IMR-90 (cell line): ENCODE measurements at regions not wholly inside any gene's neighbourhood (a gene's known extent, or its start where the extent isn't known, plus 50 kb on each side); places are given as distances from the start of the nearest gene placed in this dataset.

ENCODE experiments used
- ATAC-seq: fragments of 200-7000 bp; cut with Tn5 transposase; 2 replicates; pipeline ENCODE4 v1.9.1; 2020; ENCODE audit warnings: low read depth, mild to moderate bottlenecking, moderate library complexity
- BruUV-seq: library from RNA; stranded (reverse); fragments of 400-500 nt; replicated peaks from 2 replicates; lab custom pipeline; 2021; lab: Mats Ljungman, UMichigan
- CTCF ChIA-PET: fragments of 300-600 bp; formaldehyde crosslinking; extraction: SDS; loops from one replicate; lab custom pipeline; 2021; ENCODE audit warnings: antibody characterized with exemption; lab: Yijun Ruan, JAX
- POLR2A ChIA-PET: fragments of 300-600 bp; sonication (Branson Sonifier 250); formaldehyde crosslinking; loops from one replicate; lab custom pipeline; 2022; ENCODE audit warnings: antibody characterized with exemption; ENCODE audit not compliant: unreplicated experiment; lab: Charles Lee
- DNase-seq: peaks from one replicate; pipeline ENCODE4 v3.0.0; 2013
- H2AFZ ChIP-seq: replicated peaks from 2 replicates; pipeline ENCODE3; 2013; ENCODE audit warnings: low read length, mild to moderate bottlenecking; ENCODE audit not compliant: poor library complexity
- H2AK5ac ChIP-seq: 2 replicates; pipeline ENCODE4 v1.6.1; 2013; ENCODE audit warnings: low read depth, low read length, inconsistent platforms
- H2AK9ac ChIP-seq: replicated peaks from 2 replicates; pipeline ENCODE3; 2013; ENCODE audit warnings: mild to moderate bottlenecking, low read depth, low read length, moderate library complexity; ENCODE audit not compliant: poor library complexity
- H2BK120ac ChIP-seq: 2 replicates; pipeline ENCODE4 v1.6.1; 2013; ENCODE audit warnings: low read depth, low read length, inconsistent platforms
- H2BK15ac ChIP-seq: 3 replicates; pipeline ENCODE4 v1.6.1; 2013; ENCODE audit warnings: low read depth, low read length, inconsistent platforms
- H2BK20ac ChIP-seq: 2 replicates; pipeline ENCODE4 v1.6.1; 2013; ENCODE audit warnings: low read depth, mild to moderate bottlenecking, inconsistent platforms, low read length, moderate library complexity
- H2BK5ac ChIP-seq: 2 replicates; pipeline ENCODE4 v1.6.1; 2013; ENCODE audit warnings: mild to moderate bottlenecking, low read depth, low read length, inconsistent platforms; ENCODE audit not compliant: poor library complexity, severe bottlenecking
- H3K14ac ChIP-seq: replicated peaks from 2 replicates; pipeline ENCODE4 v1.6.1; 2013; ENCODE audit warnings: low read depth, low read length, inconsistent platforms
- H3K18ac ChIP-seq: 2 replicates; pipeline ENCODE4 v1.6.1; 2013; ENCODE audit warnings: low read depth, low read length, control low read depth
- H3K23ac ChIP-seq: 2 replicates; pipeline ENCODE4 v1.6.1; 2013; ENCODE audit warnings: low read depth, low read length, inconsistent platforms
- H3K27ac ChIP-seq: 2 replicates; pipeline ENCODE4 v1.5.1; 2013; ENCODE audit warnings: mild to moderate bottlenecking, control low read depth, low read length; ENCODE audit not compliant: insufficient read depth
- H3K27me3 ChIP-seq: 2 replicates; pipeline ENCODE4 v1.6.1; 2013; ENCODE audit warnings: low read length; ENCODE audit not compliant: control insufficient read depth, insufficient read depth
- H3K36me3 ChIP-seq: 2 replicates; pipeline ENCODE4 v1.6.1; 2013; ENCODE audit warnings: low read length, mixed read lengths; ENCODE audit not compliant: control insufficient read depth, insufficient read depth
- H3K4ac ChIP-seq: 2 replicates; pipeline ENCODE4 v1.6.1; 2013; ENCODE audit warnings: low read depth, low read length, inconsistent platforms
- H3K4me1 ChIP-seq: 2 replicates; pipeline ENCODE4 v1.6.1; 2013; ENCODE audit warnings: low read length, mixed read lengths; ENCODE audit not compliant: control insufficient read depth, insufficient read depth
- H3K4me2 ChIP-seq: 2 replicates; pipeline ENCODE4 v1.6.1; 2013; ENCODE audit warnings: low read depth, mild to moderate bottlenecking, control low read depth, low read length, moderate library complexity
- H3K4me3 ChIP-seq: 2 replicates; pipeline ENCODE4 v1.5.1; 2013; ENCODE audit warnings: low read depth, mild to moderate bottlenecking, control low read depth, low read length, moderate library complexity; ENCODE audit not compliant: insufficient read depth
- H3K56ac ChIP-seq: 2 replicates; pipeline ENCODE4 v1.6.1; 2013; ENCODE audit warnings: low read length, inconsistent platforms; ENCODE audit not compliant: insufficient read depth; ENCODE audit errors: extremely low read depth
- H3K79me1 ChIP-seq, 2 experiments: 2 replicates each; pipeline ENCODE4 v1.6.1; 2013; ENCODE audit warnings: low read length in 2 of 2, inconsistent platforms in 1 of 2, low read depth in 1 of 2
- H3K9ac ChIP-seq: 2 replicates; pipeline ENCODE4 v1.6.1; 2013; ENCODE audit warnings: low read depth, low read length, control low read depth
- H3K9me1 ChIP-seq: 2 replicates; pipeline ENCODE4 v1.6.1; 2013; ENCODE audit warnings: low read length, inconsistent platforms; ENCODE audit not compliant: insufficient read depth
- H3K9me3 ChIP-seq: 2 replicates; pipeline ENCODE4 v1.6.1; 2013; ENCODE audit warnings: low read length; ENCODE audit not compliant: control insufficient read depth, insufficient read depth
- H4K20me1 ChIP-seq: 2 replicates; pipeline ENCODE4 v1.6.1; 2013; ENCODE audit warnings: low read length, inconsistent platforms; ENCODE audit not compliant: insufficient read depth
- H4K5ac ChIP-seq: 2 replicates; pipeline ENCODE4 v1.6.1; 2013; ENCODE audit warnings: mild to moderate bottlenecking, low read depth, low read length, control low read depth
- H4K8ac ChIP-seq, 2 experiments: 2 replicates each; pipeline ENCODE4 v1.6.1; 2013; ENCODE audit warnings: low read depth in 2 of 2, low read length in 2 of 2, control low read depth in 1 of 2, inconsistent platforms in 1 of 2
- H4K91ac ChIP-seq: 2 replicates; pipeline ENCODE4 v1.6.1; 2013; ENCODE audit warnings: low read depth, low read length, inconsistent platforms; ENCODE audit not compliant: insufficient read depth
- CHD1 ChIP-seq: IDR thresholded peaks from 2 replicates; pipeline ENCODE4 v1.6.1; 2012; ENCODE audit warnings: low read depth, low read length, improper control_type of control experiment
- MAFK ChIP-seq: IDR thresholded peaks from 2 replicates; pipeline ENCODE4 v1.6.1; 2012; ENCODE audit warnings: low read depth, low read length, improper control_type of control experiment
- NFE2L2 ChIP-seq: fragments of 150-350 bp; IDR thresholded peaks from 2 replicates; pipeline ENCODE4 v1.6.1; 2016; ENCODE audit warnings: low read depth, mild to moderate bottlenecking, low read length
- POLR2A ChIP-seq: IDR thresholded peaks from 2 replicates; pipeline ENCODE4 v1.6.1; 2012; ENCODE audit warnings: mild to moderate bottlenecking, low read depth, low read length
- WGBS, 2 experiments: methylation state at CpG; one replicate each; pipeline versions ENCODE4 v1.1.5 to v1.1.7; 2013; ENCODE audit warnings: missing lambda C conversion rate in 2 of 2; ENCODE audit not compliant: insufficient read length in 1 of 2; ENCODE audit errors: extremely low coverage in 2 of 2; 5-methylcytosine and 5-hydroxymethylcytosine counted together
- dilution Hi-C: fragments of 300-500 bp; cut with HindIII; formaldehyde crosslinking; loops from one replicate; pipeline ENCODE4 v1.14.3; 2018; ENCODE audit warnings: low sequenced_read_pairs; ENCODE audit not compliant: unreplicated experiment
- in situ Hi-C: fragments of 300-500 bp; cut with MboI; formaldehyde crosslinking; loops from 3 replicates; pipeline ENCODE4 v1.14.3; 2019; ENCODE audit warnings: low sequenced_read_pairs, inconsistent platforms, mixed read lengths
- intact Hi-C: fragments of 100-400 bp; cut with micrococcal nuclease; formaldehyde crosslinking; loops from 2 replicates; pipeline ENCODE4 v1.10.0; 2022
- TF ChIP-seq, protein P1 (sequence below): fragments of 150-350 bp; IDR thresholded peaks from 2 replicates; pipeline ENCODE4 v1.6.1; 2016; ENCODE audit warnings: low read depth, mild to moderate bottlenecking, low read length, moderate library complexity, borderline replicate concordance

DNA sequence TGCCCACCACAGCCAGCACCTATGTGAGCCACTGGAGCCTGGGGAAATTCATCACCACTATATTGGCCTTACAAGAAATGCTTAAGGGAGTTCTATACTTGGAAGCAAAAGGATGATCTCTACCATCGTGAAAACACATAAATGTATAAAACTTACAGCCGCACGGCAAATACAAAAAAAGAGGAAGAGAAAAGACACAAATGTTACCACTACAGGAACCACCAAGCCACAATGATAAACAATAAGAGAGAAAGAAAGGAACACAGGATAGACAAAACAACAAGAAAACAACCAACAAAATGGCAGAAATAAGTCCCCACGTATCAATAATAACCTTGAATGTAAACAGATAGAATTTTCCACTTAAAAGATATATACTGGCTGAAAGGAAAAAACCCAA lies 267.5 kb downstream of the TMEM121 start:
- H3K4me3 ChIP-seq = no peak overlapping the region
- TF ChIP-seq CHD1 (no peak), MAFK (no peak), NFE2L2 (no peak), POLR2A (no peak)
- TF ChIP-seq, protein P1, sequence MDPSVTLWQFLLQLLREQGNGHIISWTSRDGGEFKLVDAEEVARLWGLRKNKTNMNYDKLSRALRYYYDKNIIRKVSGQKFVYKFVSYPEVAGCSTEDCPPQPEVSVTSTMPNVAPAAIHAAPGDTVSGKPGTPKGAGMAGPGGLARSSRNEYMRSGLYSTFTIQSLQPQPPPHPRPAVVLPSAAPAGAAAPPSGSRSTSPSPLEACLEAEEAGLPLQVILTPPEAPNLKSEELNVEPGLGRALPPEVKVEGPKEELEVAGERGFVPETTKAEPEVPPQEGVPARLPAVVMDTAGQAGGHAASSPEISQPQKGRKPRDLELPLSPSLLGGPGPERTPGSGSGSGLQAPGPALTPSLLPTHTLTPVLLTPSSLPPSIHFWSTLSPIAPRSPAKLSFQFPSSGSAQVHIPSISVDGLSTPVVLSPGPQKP = no peak
- no peak overlapping the region for H2AK9ac ChIP-seq
- H4K20me1 ChIP-seq = no peaks in the 10 kb centered on the region
- no peak overlapping the region for H4K8ac ChIP-seq
- no peak overlapping the region for H3K14ac ChIP-seq
- H3K36me3 ChIP-seq = no peaks in the 10 kb centered on the region
- no peak overlapping the region for H3K23ac ChIP-seq
- no peaks in the 10 kb centered on the region for H3K4me1 ChIP-seq
- H3K4me2 ChIP-seq = no peak overlapping the region
- no peak for DNase-seq
- no peaks in the 10 kb centered on the region for H3K27me3 ChIP-seq
- ChIA-PET CTCF (no interaction called here), POLR2A (no interaction called here)
- peaks cover 24% of the 10 kb centered on the region for H3K9me3 ChIP-seq
- H3K4ac ChIP-seq = no peak overlapping the region
- H3K9me1 ChIP-seq = no peaks in the 10 kb centered on the region
- H2AK5ac ChIP-seq = no peak overlapping the region
- H3K79me1 ChIP-seq = no peaks in the 10 kb centered on the region
- no peak overlapping the region for H3K9ac ChIP-seq
- dilution Hi-C loops (no loop called here), in situ Hi-C loops (no loop called here), intact Hi-C loops (no loop called here)
- no TSS peak for BruUV-seq
- WGBS, 2 experiments = no CpG with 5 or more reads among the region's 4 CpGs
- no peak overlapping the region for H3K27ac ChIP-seq
- H4K5ac ChIP-seq = no peak overlapping the region
- no peak overlapping the region for H3K18ac ChIP-seq
- no peak overlapping the region for H4K91ac ChIP-seq
- no peak for ATAC-seq
- no peak overlapping the region for H3K56ac ChIP-seq
- H2BK15ac ChIP-seq = no peak overlapping the region
- H2BK120ac ChIP-seq = no peak overlapping the region
- no peak overlapping the region for H2BK20ac ChIP-seq
- H2AFZ ChIP-seq = no peak overlapping the region
- H2BK5ac ChIP-seq = no peak overlapping the region
